ENCODE measurements at regions not wholly inside any gene's neighbourhood (a gene's known extent, or its start where the extent isn't known, plus 50 kb on each side); places are given as distances from the start of the nearest gene placed in this dataset.

DNA sequence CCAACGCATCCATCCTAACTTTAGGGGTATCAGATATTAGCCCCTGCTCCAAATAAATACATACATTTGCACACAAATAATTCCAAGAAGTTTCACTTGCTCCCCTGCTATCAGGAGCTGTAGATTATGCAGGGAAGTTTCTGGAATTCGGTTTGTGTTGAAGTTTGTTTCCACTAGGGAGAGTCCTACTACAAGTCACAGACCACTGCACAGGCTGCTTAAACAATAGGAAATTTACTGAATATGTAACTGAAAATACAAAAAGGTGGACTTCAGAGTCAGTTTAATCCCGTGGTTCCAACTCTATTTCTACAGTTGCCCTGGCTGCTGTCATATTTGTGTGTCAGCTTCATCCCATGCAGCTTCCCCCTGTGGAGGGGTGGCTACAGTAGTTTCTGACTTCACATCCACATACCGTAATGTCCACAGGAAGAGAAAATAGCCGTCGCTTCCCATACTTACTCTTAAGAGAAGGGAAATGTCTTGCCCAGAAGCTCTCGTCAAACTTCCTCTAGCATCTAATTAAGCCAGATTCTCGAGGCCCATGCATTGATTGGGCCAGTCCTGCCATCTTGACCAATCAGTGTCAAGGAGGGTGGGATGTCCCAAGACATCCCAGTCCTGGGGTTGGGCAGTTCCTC is 286.6 kb downstream of the COG6 start:
- Mint-ChIP-seq H3K9me3 (ENCODE audit: low read depth, unreplicated experiment) (no peaks in the 10 kb centered on the region), H3K27ac (ENCODE audit: unreplicated experiment) (no peak overlapping the region), H3K36me3 (ENCODE audit: insufficient read depth, unreplicated experiment) (no peaks in the 10 kb centered on the region), H3K4me1 (ENCODE audit: low read depth, unreplicated experiment) (peaks cover 7% of the 10 kb centered on the region), H3K4me3 (ENCODE audit: low read depth, unreplicated experiment) (no peak overlapping the region), H3K27me3 (ENCODE audit: unreplicated experiment) (no peaks in the 10 kb centered on the region)
- intact Hi-C loops (cut with micrococcal nuclease; ENCODE audit: unreplicated experiment) = loop anchor here (2.0 to 10.0 kb wide), 4 partner anchors 160 to 835 kb away; no protein-coding TSS in a partner anchor
- no peak for TF ChIP-seq CTCF (IDR thresholded peaks at IDR 0.05; ENCODE audit: unreplicated experiment)
- BruUV-seq (replicated peaks) = no TSS peak
- CTCF ChIA-PET = interaction anchor here (1.0 to 1.9 kb wide), 6 partner anchors 26 to 740 kb away, joined by 3 to 7 read pairs (median 4); no protein-coding TSS in a partner anchor
- DNase-seq = no peak

DNA sequence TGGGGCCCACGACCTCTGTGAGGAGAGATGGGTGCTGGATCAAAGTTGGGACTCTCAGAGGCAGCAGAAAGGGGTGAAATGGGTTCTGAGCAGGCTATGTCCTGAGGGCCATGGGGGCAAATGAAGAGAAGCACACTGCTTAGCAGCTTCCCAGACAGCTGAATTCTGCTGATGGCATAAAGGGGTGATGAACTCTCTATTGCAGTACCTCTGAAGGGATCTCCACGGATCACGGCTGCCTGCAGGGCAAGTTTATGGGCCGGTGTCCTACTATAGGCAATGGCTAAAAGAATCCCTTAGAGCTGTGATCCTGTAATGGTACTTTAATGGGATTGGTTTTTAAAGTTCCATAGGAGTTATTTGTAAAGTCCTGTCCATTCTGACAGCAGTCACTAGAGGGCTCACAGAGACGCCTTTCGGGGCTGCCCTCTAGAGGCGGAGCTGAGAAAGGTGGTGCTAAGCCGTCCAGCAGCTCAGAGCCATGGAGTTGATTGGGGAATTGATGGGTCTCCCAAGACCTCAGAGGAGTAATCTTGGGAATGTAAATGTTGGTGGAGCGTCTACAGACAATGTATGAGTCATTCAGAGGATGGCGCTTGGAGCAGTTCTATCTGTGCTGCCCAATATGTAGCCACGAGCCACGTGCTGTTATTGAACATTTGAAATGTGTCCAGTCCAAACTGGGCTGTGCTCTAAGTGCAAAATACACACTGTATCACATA is 287.3 kb downstream of the COG6 start:
- peak; percentile 70 for DNase-seq
- no peak overlapping the region for H3K4me3 Mint-ChIP-seq (ENCODE audit: low read depth, unreplicated experiment)
- peak; percentile 86 for TF ChIP-seq CTCF (IDR thresholded peaks at IDR 0.05; ENCODE audit: unreplicated experiment)
- CTCF ChIA-PET = interaction anchor here (1.0 to 1.9 kb wide), 6 partner anchors 26 to 740 kb away, joined by 3 to 7 read pairs (median 4); no protein-coding TSS in a partner anchor
- intact Hi-C loops (cut with micrococcal nuclease; ENCODE audit: unreplicated experiment) = loop anchor here (2.0 to 10.0 kb wide), 4 partner anchors 160 to 834 kb away; no protein-coding TSS in a partner anchor
- H3K36me3 Mint-ChIP-seq (ENCODE audit: insufficient read depth, unreplicated experiment) = no peaks in the 10 kb centered on the region
- no peaks in the 10 kb centered on the region for H3K9me3 Mint-ChIP-seq (ENCODE audit: low read depth, unreplicated experiment)
- H3K4me1 Mint-ChIP-seq (ENCODE audit: low read depth, unreplicated experiment) = peaks cover 7% of the 10 kb centered on the region
- no peak overlapping the region for H3K27ac Mint-ChIP-seq (ENCODE audit: unreplicated experiment)
- H3K27me3 Mint-ChIP-seq (ENCODE audit: unreplicated experiment) = no peaks in the 10 kb centered on the region
- BruUV-seq (replicated peaks) = no TSS peak

GRCh38 chr13:39943711-39944110 is 288.2 kb downstream of the COG6 start:
- no peak for DNase-seq
- Mint-ChIP-seq H3K9me3 (ENCODE audit: low read depth, unreplicated experiment) (no peaks in the 10 kb centered on the region), H3K27me3 (ENCODE audit: unreplicated experiment) (no peaks in the 10 kb centered on the region), H3K27ac (ENCODE audit: unreplicated experiment) (no peak overlapping the region), H3K36me3 (ENCODE audit: insufficient read depth, unreplicated experiment) (no peaks in the 10 kb centered on the region), H3K4me3 (ENCODE audit: low read depth, unreplicated experiment) (no peak overlapping the region), H3K4me1 (ENCODE audit: low read depth, unreplicated experiment) (peaks cover 7% of the 10 kb centered on the region)
- no TSS peak for BruUV-seq (replicated peaks)
- intact Hi-C loops (cut with micrococcal nuclease; ENCODE audit: unreplicated experiment) = loop anchor here (2.0 to 10.0 kb wide), 4 partner anchors 161 to 833 kb away; no protein-coding TSS in a partner anchor
- TF ChIP-seq CTCF (IDR thresholded peaks at IDR 0.05; ENCODE audit: unreplicated experiment) = no peak
- CTCF ChIA-PET = interaction anchor here (1.9 kb wide), 2 partner anchors 27 to 739 kb away, joined by 6 to 7 read pairs; no protein-coding TSS in a partner anchor

GRCh38 chr13:39945226-39945625 is 289.8 kb downstream of the COG6 start:
- peaks cover 7% of the 10 kb centered on the region for H3K4me1 Mint-ChIP-seq (ENCODE audit: low read depth, unreplicated experiment)
- H3K36me3 Mint-ChIP-seq (ENCODE audit: insufficient read depth, unreplicated experiment) = no peaks in the 10 kb centered on the region
- no TSS peak for BruUV-seq (replicated peaks)
- intact Hi-C loops (cut with micrococcal nuclease; ENCODE audit: unreplicated experiment) = loop anchor here (10.0 kb wide), 1 partner anchor 390 kb away; no protein-coding TSS in a partner anchor
- TF ChIP-seq CTCF (IDR thresholded peaks at IDR 0.05; ENCODE audit: unreplicated experiment) = no peak
- no peak overlapping the region for H3K4me3 Mint-ChIP-seq (ENCODE audit: low read depth, unreplicated experiment)
- CTCF ChIA-PET = no interaction called here
- no peaks in the 10 kb centered on the region for H3K27me3 Mint-ChIP-seq (ENCODE audit: unreplicated experiment)
- no peak for DNase-seq
- no peak overlapping the region for H3K27ac Mint-ChIP-seq (ENCODE audit: unreplicated experiment)
- no peaks in the 10 kb centered on the region for H3K9me3 Mint-ChIP-seq (ENCODE audit: low read depth, unreplicated experiment)

Measured in Calu3 (cell line).